CD4-positive, alpha-beta T cell treated with Interleukin-6 for 4 hours (primary cell): ENCODE measurements at regions not wholly inside any gene's neighbourhood (a gene's known extent, or its start where the extent isn't known, plus 50 kb on each side); places are given as distances from the start of the nearest gene placed in this dataset.
"Not testable (repeated sequence)": the region's sequence is repeated elsewhere in the genome, so short reads cannot be mapped to it uniquely, and the experiment has no call there.

ENCODE experiments used
- DNase-seq: peaks from one replicate; pipeline ENCODE4 v3.0.0-alpha.2; 2020; ENCODE audit warnings: mixed read lengths

DNA sequence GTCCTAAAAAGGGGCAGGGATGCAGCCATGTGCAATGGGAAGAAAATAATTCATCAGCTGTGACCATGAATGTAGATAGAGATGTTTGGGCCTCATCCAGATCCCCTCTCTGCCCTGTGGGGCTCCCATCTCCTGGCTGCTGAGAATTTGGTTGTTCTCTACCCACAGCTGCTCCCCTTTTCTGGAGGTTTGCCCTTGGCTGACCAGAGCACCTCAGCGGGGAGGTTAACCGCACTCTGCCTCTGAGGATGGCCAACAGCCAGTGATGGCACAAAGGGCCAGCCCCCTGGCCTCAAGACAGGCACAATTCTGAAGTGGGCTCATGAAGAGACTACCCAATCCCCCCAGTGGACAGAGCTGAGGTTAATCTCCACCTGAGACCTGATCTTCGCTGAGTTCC, 61.5 kb upstream of the SERP2 start:
- DNase-seq = no peak

DNA sequence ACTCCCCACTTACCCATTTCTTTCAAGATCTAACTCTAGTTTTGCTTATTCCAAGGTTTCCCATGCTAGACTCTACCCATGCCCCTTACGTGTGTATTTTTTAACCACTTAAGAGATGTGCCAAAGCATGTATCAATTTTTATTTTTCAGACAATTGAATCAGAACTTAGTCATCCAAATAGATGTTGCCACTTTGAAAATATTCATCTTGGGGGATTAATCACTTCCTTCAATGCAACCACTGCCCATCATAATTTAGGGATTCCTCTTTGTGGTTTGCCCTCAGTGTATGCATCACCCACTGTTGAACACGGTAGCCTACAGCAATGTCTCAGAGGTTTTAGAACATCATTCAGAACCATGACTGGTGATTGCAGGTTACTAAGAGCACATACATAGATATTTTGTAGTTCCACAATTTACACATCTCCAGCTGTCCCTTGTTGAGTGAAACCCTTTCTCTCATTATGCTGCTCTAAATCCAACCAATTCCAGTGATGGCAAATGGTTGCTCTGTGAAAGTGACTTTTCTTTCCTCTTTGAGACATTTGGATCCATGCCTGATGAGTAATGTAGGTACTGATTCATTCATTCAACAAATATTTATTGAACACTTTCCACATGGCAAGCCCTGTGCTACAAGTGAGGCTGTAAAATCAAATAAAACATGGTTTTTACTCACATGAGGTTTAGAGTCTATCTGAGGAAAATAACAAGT, 60.6 kb upstream of the SERP2 start:
- DNase-seq = no peak

DNA sequence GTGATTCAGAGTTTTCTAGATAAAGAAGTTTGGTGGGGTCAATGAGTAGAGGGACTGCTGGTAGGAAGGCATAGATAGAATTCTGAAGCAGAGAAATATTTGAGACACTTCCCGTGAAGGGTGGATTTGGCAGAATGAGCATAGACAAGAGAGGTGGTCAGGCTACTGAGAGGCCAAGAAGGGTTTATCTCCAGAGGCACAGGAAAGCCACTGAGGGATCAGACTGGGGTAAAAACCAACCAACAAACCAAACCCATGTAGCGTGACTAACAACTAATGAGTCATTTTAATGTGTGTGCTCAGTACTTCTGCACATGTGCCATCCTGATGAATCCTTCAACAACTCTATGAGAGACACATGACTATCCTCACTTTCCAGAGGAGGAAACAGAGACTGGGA, 60.0 kb upstream of the SERP2 start:
- no peak for DNase-seq

DNA sequence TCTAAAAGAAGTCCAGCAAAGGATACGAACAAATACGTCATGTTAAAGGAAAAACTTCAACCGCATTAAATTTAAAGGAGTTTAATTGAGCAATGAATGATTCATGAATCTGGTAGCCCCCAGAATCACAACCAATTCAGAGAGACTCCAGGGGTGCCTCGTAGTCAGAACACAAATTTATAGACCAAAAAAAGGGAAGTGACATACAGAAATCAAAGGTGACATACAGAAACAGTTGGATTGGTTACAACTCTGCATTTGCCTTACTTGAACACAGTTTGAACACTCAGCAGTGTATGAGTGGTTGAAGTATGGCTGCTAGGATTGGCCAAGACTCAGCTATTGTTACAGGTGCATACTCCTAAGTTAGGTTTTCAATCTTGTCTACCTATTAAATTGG, 59.5 kb upstream of the SERP2 start:
- not testable (repeated sequence) for DNase-seq

GRCh38 chr13:44317752-44318151, 55.9 kb upstream of the SERP2 start:
- DNase-seq = no peak

GRCh38 chr13:44318161-44318560, 55.5 kb upstream of the SERP2 start:
- DNase-seq = no peak

DNA sequence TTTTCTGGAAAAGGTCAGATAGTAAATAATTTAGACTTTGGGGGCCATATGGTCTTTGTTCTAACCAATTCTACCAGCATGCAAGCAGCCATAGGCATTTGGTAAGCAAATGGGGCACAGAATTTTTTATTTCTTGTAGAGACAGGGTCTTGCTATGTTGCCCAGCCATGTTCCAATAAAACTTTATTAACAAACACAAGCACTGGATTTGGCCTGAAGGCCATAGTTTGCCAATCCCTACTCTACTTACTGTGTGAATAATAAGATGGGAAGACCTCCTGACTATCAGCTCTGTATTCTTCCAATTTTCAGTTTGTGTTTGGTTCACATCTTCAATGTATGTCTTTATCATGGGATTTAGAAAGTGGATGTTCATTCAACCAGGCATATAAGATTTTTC, 53.0 kb upstream of the SERP2 start:
- no peak for DNase-seq

DNA sequence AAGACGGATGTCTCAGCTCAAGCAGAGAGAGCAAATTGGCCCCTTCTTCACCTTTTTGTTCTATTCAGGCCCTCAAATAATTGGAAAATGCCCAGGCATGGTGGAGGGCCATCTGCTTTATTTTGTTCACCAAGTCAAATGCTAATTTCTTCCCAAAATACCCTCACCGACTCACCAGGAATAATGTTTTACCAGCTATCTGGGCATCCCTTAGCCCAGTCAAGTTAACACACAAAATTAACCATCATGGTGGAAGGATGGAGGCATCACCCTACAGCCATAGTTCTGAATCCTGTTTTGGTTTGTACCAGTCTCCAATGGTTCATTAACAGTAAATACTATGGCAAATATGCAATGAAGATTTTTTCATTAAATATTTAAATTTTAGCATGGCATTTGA, 51.7 kb upstream of the SERP2 start:
- DNase-seq = no peak

DNA sequence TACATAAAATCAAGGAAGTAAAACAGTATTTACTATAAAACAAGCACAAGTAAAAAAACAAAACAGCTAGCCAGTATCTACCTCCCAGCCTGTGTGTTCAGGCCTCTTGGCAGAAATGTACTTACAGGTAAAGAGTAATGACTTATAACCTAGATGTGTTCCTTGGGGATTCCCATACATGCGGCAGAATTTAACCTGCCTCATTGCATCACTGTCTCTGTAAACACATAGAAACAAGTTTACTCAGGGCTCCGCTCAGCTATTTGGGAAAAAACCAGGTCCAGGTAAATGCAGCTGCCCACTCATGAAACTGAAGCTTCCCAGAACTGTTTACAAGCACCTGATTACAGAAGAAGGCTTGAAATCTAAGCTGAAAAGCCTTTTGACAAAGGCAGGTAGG, 50.7 kb upstream of the SERP2 start:
- DNase-seq = no peak

DNA sequence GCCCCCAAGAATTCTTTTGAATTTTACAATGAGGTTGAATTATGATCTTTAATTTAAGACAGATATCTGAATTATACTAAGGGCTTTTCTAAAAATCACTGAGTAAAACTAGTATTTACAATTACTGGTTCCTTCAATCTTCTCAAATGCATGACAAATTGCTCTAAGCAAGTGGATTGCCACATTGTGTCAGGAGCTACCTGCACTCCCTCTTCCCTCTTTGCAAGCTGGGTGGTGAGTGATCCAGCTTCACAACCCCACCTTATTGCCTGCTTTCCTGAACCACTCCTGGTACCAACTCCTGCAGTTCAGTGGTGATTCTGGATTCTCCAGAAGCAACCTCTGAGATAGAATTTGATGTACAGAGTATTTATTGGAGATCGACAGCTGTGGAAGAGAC, 49.9 kb upstream of the SERP2 start:
- DNase-seq = no peak
